ENCODE measurements at regions not wholly inside any gene's neighbourhood (a gene's known extent, or its start where the extent isn't known, plus 50 kb on each side); places are given as distances from the start of the nearest gene placed in this dataset.

- no peak overlapping the region for H3K27ac ChIP-seq (ENCODE audit: low read length)
- no peak overlapping the region for H3K4me3 ChIP-seq (ENCODE audit: low read length)
- H3K27me3 ChIP-seq (ENCODE audit: low read depth, low read length), result no peaks in the 10 kb centered on the region
- no peak overlapping the region for H3K4me2 ChIP-seq (ENCODE audit: low read length)
- no peak overlapping the region for H3K9ac ChIP-seq (ENCODE audit: low read length)
- H3K79me2 ChIP-seq (ENCODE audit: low read length), result no peaks in the 10 kb centered on the region
- no peaks in the 10 kb centered on the region for H3K36me3 ChIP-seq (replicated peaks; ENCODE audit: low read depth, low read length)
- no peak overlapping the region for H2AFZ ChIP-seq (ENCODE audit: low read depth, low read length)
- no peaks in the 10 kb centered on the region for H3K9me3 ChIP-seq (ENCODE audit: insufficient read depth, low read length)
- no peaks in the 10 kb centered on the region for H4K20me1 ChIP-seq (ENCODE audit: insufficient read depth, low read length)
- no peaks in the 10 kb centered on the region for H3K4me1 ChIP-seq (ENCODE audit: low read length)
- TF ChIP-seq EZH2phosphoT487 (IDR thresholded peaks at IDR 0.05; ENCODE audit: low read depth), result no peak
These were observed 604.8 kb downstream of the CCDC171 start for GRCh38 chr9:16157651-16158050.

GRCh38 chr9:16158093-16158492, 605.2 kb downstream of the CCDC171 start:
- no peak overlapping the region for H3K4me3 ChIP-seq (ENCODE audit: low read length)
- TF ChIP-seq CTCF (IDR thresholded peaks at IDR 0.05; ENCODE audit: low read depth, low read length) (no peak), EZH2phosphoT487 (IDR thresholded peaks at IDR 0.05; ENCODE audit: low read depth) (no peak)
- no peaks in the 10 kb centered on the region for H3K79me2 ChIP-seq (ENCODE audit: low read length)
- H3K27ac ChIP-seq (ENCODE audit: low read length), result no peak overlapping the region
- H3K36me3 ChIP-seq (replicated peaks; ENCODE audit: low read depth, low read length), result no peaks in the 10 kb centered on the region
- no peaks in the 10 kb centered on the region for H3K4me1 ChIP-seq (ENCODE audit: low read length)
- no peaks in the 10 kb centered on the region for H3K9me3 ChIP-seq (ENCODE audit: insufficient read depth, low read length)
- H3K4me2 ChIP-seq (ENCODE audit: low read length), result no peak overlapping the region
- no peak overlapping the region for H2AFZ ChIP-seq (ENCODE audit: low read depth, low read length)
- no peak overlapping the region for H3K9ac ChIP-seq (ENCODE audit: low read length)
- H3K27me3 ChIP-seq (ENCODE audit: low read depth, low read length), result no peaks in the 10 kb centered on the region
- H4K20me1 ChIP-seq (ENCODE audit: insufficient read depth, low read length), result no peaks in the 10 kb centered on the region

- H3K4me2 ChIP-seq (ENCODE audit: low read length), result no peak overlapping the region
- no peaks in the 10 kb centered on the region for H3K27me3 ChIP-seq (ENCODE audit: low read depth, low read length)
- no peaks in the 10 kb centered on the region for H3K79me2 ChIP-seq (ENCODE audit: low read length)
- no peak overlapping the region for H2AFZ ChIP-seq (ENCODE audit: low read depth, low read length)
- H3K4me1 ChIP-seq (ENCODE audit: low read length), result no peaks in the 10 kb centered on the region
- no peaks in the 10 kb centered on the region for H3K36me3 ChIP-seq (replicated peaks; ENCODE audit: low read depth, low read length)
- no peak overlapping the region for H3K9ac ChIP-seq (ENCODE audit: low read length)
- TF ChIP-seq EZH2phosphoT487 (IDR thresholded peaks at IDR 0.05; ENCODE audit: low read depth) (no peak), CTCF (IDR thresholded peaks at IDR 0.05; ENCODE audit: low read depth, low read length) (no peak)
- no peaks in the 10 kb centered on the region for H3K9me3 ChIP-seq (ENCODE audit: insufficient read depth, low read length)
- H3K27ac ChIP-seq (ENCODE audit: low read length), result no peak overlapping the region
- no peaks in the 10 kb centered on the region for H4K20me1 ChIP-seq (ENCODE audit: insufficient read depth, low read length)
- no peak overlapping the region for H3K4me3 ChIP-seq (ENCODE audit: low read length)
These were observed 608.6 kb downstream of the CCDC171 start for GRCh38 chr9:16161483-16161882.

- Histone ChIP-seq H3K9me3 (ENCODE audit: insufficient read depth, low read length) (no peaks in the 10 kb centered on the region), H4K20me1 (ENCODE audit: insufficient read depth, low read length) (no peaks in the 10 kb centered on the region), H3K27me3 (ENCODE audit: low read depth, low read length) (no peaks in the 10 kb centered on the region), H3K27ac (ENCODE audit: low read length) (no peak overlapping the region), H3K36me3 (replicated peaks; ENCODE audit: low read depth, low read length) (no peaks in the 10 kb centered on the region), H3K9ac (ENCODE audit: low read length) (no peak overlapping the region), H3K4me2 (ENCODE audit: low read length) (no peak overlapping the region), H3K4me1 (ENCODE audit: low read length) (no peaks in the 10 kb centered on the region), H2AFZ (ENCODE audit: low read depth, low read length) (no peak overlapping the region), H3K79me2 (ENCODE audit: low read length) (no peaks in the 10 kb centered on the region), H3K4me3 (ENCODE audit: low read length) (no peak overlapping the region)
- TF ChIP-seq EZH2phosphoT487 (IDR thresholded peaks at IDR 0.05; ENCODE audit: low read depth) (no peak), CTCF (IDR thresholded peaks at IDR 0.05; ENCODE audit: low read depth, low read length) (no peak)
These were observed 617.3 kb downstream of the CCDC171 start for GRCh38 chr9:16170119-16170518.

- Histone ChIP-seq H3K79me2 (ENCODE audit: low read length) (no peaks in the 10 kb centered on the region), H2AFZ (ENCODE audit: low read depth, low read length) (no peak overlapping the region), H3K9ac (ENCODE audit: low read length) (no peak overlapping the region), H3K36me3 (replicated peaks; ENCODE audit: low read depth, low read length) (no peaks in the 10 kb centered on the region), H4K20me1 (ENCODE audit: insufficient read depth, low read length) (no peaks in the 10 kb centered on the region), H3K9me3 (ENCODE audit: insufficient read depth, low read length) (no peaks in the 10 kb centered on the region), H3K27me3 (ENCODE audit: low read depth, low read length) (no peaks in the 10 kb centered on the region), H3K4me2 (ENCODE audit: low read length) (no peak overlapping the region), H3K4me1 (ENCODE audit: low read length) (no peaks in the 10 kb centered on the region), H3K27ac (ENCODE audit: low read length) (no peak overlapping the region), H3K4me3 (ENCODE audit: low read length) (no peak overlapping the region)
- no peak for TF ChIP-seq EZH2phosphoT487 (IDR thresholded peaks at IDR 0.05; ENCODE audit: low read depth)
- TF ChIP-seq CTCF (IDR thresholded peaks at IDR 0.05; ENCODE audit: low read depth, low read length), result no peak
These were observed 619.1 kb downstream of the CCDC171 start for GRCh38 chr9:16171911-16172310.

Data from OCI-LY3 (cell line).